SK-N-SH (cell line): ENCODE measurements at regions not wholly inside any gene's neighbourhood (a gene's known extent, or its start where the extent isn't known, plus 50 kb on each side); places are given as distances from the start of the nearest gene placed in this dataset.

Source experiments
- CTCF ChIA-PET: fragments of 300-600, 350-600 bp; formaldehyde crosslinking; extraction: SDS; loops from one replicate; lab custom pipeline; 2021; lab: Yijun Ruan, JAX
- POLR2A ChIA-PET: fragments of 350-600 bp; sonication (Branson Sonifier 250); formaldehyde crosslinking; extraction: SDS; loops from one replicate; lab custom pipeline; 2020; ENCODE audit warnings: antibody characterized with exemption, inconsistent platforms; lab: Yijun Ruan, JAX
- DNase-seq: peaks from one replicate; pipeline ENCODE4 v3.0.0; 2012
- H2AFZ ChIP-seq: fragments of 200-600 bp; sonication (generic); 2 replicates; pipeline ENCODE4 v1.8.1; 2016; ENCODE audit warnings: antibody characterized with exemption, mild to moderate bottlenecking, low read depth
- H3F3A ChIP-seq: fragments of 200-600 bp; sonication (generic); replicated peaks from 2 replicates; pipeline ENCODE3; 2016; ENCODE audit warnings: antibody characterized with exemption, mild to moderate bottlenecking; ENCODE audit not compliant: insufficient read depth
- H3K27ac ChIP-seq, 2 experiments: fragments of 200-500 bp in 1 of 2; fragments of 200-600 bp in 1 of 2; sonication (Bioruptor generic) in 1 of 2; sonication (generic), shearing (Covaris generic) in 1 of 2; 2 replicates each; pipeline versions ENCODE4 v1.5.1 to v1.6.1; 2014 to 2016; ENCODE audit warnings: low read depth in 2 of 2, inconsistent platforms in 1 of 2, low read length in 1 of 2, mild to moderate bottlenecking in 1 of 2, mixed read lengths in 1 of 2
- H3K27me3 ChIP-seq: fragments of 200-600 bp; sonication (generic), shearing (Covaris generic); 2 replicates; pipeline ENCODE4 v1.6.1; 2016; ENCODE audit warnings: mixed run types; ENCODE audit not compliant: insufficient read depth
- H3K36me3 ChIP-seq, 2 experiments: fragments of 200-500 bp in 1 of 2; fragments of 200-600 bp in 1 of 2; sonication (Bioruptor generic) in 1 of 2; sonication (generic) in 1 of 2; replicated peaks in 1 of 2; 2 replicates each; pipeline versions ENCODE3 to v1.5.1; 2014 to 2016; ENCODE audit warnings: low read length in 1 of 2, mild to moderate bottlenecking in 1 of 2; ENCODE audit not compliant: insufficient read depth in 2 of 2, control insufficient read depth in 1 of 2
- H3K4me1 ChIP-seq, 2 experiments: fragments of 200-500 bp in 1 of 2; fragments of 200-600 bp in 1 of 2; sonication (Bioruptor generic) in 1 of 2; sonication (generic), shearing (Covaris generic) in 1 of 2; 2 replicates each; pipeline versions ENCODE4 v1.5.1 to v1.6.1; 2014 to 2016; ENCODE audit warnings: low read depth in 1 of 2, low read length in 1 of 2, mixed run types in 1 of 2; ENCODE audit not compliant: insufficient read depth in 2 of 2, control insufficient read depth in 1 of 2
- H3K4me2 ChIP-seq: fragments of 200-600 bp; sonication (generic), shearing (Covaris generic); 2 replicates; pipeline ENCODE4 v1.6.1; 2017; ENCODE audit warnings: mixed run types
- H3K4me3 ChIP-seq, 2 experiments: fragments of 200-500 bp in 1 of 2; fragments of 200-600 bp in 1 of 2; sonication (Bioruptor generic) in 1 of 2; sonication (generic), shearing (Covaris generic) in 1 of 2; 2 replicates each; pipeline versions ENCODE4 v1.5.1 to v1.8.1; 2014 to 2016; ENCODE audit warnings: low read depth in 2 of 2, inconsistent platforms in 1 of 2, low read length in 1 of 2, mild to moderate bottlenecking in 1 of 2, mixed read lengths in 1 of 2, moderate library complexity in 1 of 2
- H3K79me2 ChIP-seq: fragments of 200-600 bp; sonication (generic); 2 replicates; pipeline ENCODE4 v1.8.1; 2017; ENCODE audit warnings: mild to moderate bottlenecking; ENCODE audit not compliant: insufficient read depth
- H3K9ac ChIP-seq: fragments of 200-600 bp; sonication (generic); 2 replicates; pipeline ENCODE4 v1.6.1; 2017; ENCODE audit warnings: mixed run types
- H3K9me2 ChIP-seq: fragments of 200-600 bp; sonication (generic); 2 replicates; pipeline ENCODE4 v1.6.1; 2017; ENCODE audit warnings: mixed run types
- H3K9me3 ChIP-seq: fragments of 200-600 bp; sonication (generic); 2 replicates; pipeline ENCODE4 v1.6.1; 2017; ENCODE audit warnings: mixed run types, mild to moderate bottlenecking, moderate library complexity
- H4K20me1 ChIP-seq: fragments of 200-600 bp; sonication (generic); 2 replicates; pipeline ENCODE4 v1.6.1; 2017; ENCODE audit warnings: mild to moderate bottlenecking, mixed run types; ENCODE audit not compliant: insufficient read depth
- CTCF ChIP-seq: fragments of 200-600 bp; sonication (generic); IDR thresholded peaks from 2 replicates; pipeline ENCODE4 v1.6.1; 2017; ENCODE audit warnings: antibody characterized with exemption, mild to moderate bottlenecking, moderate library complexity
- EP300 ChIP-seq, 2 experiments: IDR thresholded peaks; 2 replicates each; pipeline versions ENCODE4 v1.4.0 to v1.6.1; 2012; ENCODE audit warnings: borderline replicate concordance in 1 of 2, low read depth in 1 of 2, low read length in 1 of 2
- EZH2phosphoT487 ChIP-seq: fragments of 200-600 bp; sonication (generic); IDR thresholded peaks from 2 replicates; pipeline ENCODE4 v1.6.1; 2017; ENCODE audit warnings: low read depth, mixed run types, mild to moderate bottlenecking, antibody characterized with exemption, moderate library complexity, borderline replicate concordance
- FOSL2 ChIP-seq: IDR thresholded peaks from 2 replicates; pipeline ENCODE4 v1.4.0; 2012; ENCODE audit warnings: low read depth, mild to moderate bottlenecking, moderate library complexity, borderline replicate concordance
- FOXJ3 ChIP-seq: sonication (generic); formaldehyde crosslinking; IDR thresholded peaks from 2 replicates; pipeline ENCODE4 v1.5.1; 2020; ENCODE audit warnings: mild to moderate bottlenecking, missing genetic modification reagents
- FOXM1 ChIP-seq: IDR thresholded peaks from 2 replicates; pipeline ENCODE4 v1.4.0; 2012; ENCODE audit warnings: low read depth, mild to moderate bottlenecking
- GATA2 ChIP-seq: sonication (generic); formaldehyde crosslinking; IDR thresholded peaks from 2 replicates; pipeline ENCODE4 v1.5.0; 2020; ENCODE audit warnings: mild to moderate bottlenecking, missing genetic modification reagents
- JUND ChIP-seq: IDR thresholded peaks from 2 replicates; pipeline ENCODE4 v1.4.0; 2012
- MXI1 ChIP-seq: IDR thresholded peaks from 2 replicates; pipeline ENCODE4 v1.6.1; 2012; ENCODE audit warnings: mild to moderate bottlenecking, low read depth, low read length, improper control_type of control experiment
- NRF1 ChIP-seq: IDR thresholded peaks from 2 replicates; pipeline ENCODE4 v1.6.1; 2012; ENCODE audit warnings: low read depth, mild to moderate bottlenecking, low read length
- RCOR1 ChIP-seq: fragments of 150-350 bp; IDR thresholded peaks from 2 replicates; pipeline ENCODE4 v1.6.1; 2017; ENCODE audit warnings: antibody characterized with exemption, low read length
- REST ChIP-seq: IDR thresholded peaks from 2 replicates; pipeline ENCODE4 v1.6.1; 2012; ENCODE audit warnings: mild to moderate bottlenecking, low read depth, low read length, moderate library complexity
- RXRA ChIP-seq: IDR thresholded peaks from 2 replicates; pipeline ENCODE4 v1.4.0; 2012; ENCODE audit warnings: low read depth, mild to moderate bottlenecking, borderline replicate concordance
- TCF12 ChIP-seq: IDR thresholded peaks from 2 replicates; pipeline ENCODE4 v1.4.0; 2012
- TEAD4 ChIP-seq: IDR thresholded peaks from 2 replicates; pipeline ENCODE4 v1.4.0; 2012; ENCODE audit warnings: mild to moderate bottlenecking, borderline replicate concordance; ENCODE audit not compliant: insufficient read depth
- WGBS: methylation state at CpG from one replicate; pipeline ENCODE4 v1.1.6; 2017; ENCODE audit warnings: low lambda C conversion rate; 5-methylcytosine and 5-hydroxymethylcytosine counted together

GRCh38 chr20:39259808-39260207, 297.7 kb downstream of the DHX35 start (continued):
- TF ChIP-seq CTCF (no peak), FOSL2 (no peak), EZH2phosphoT487 (no peak)

- no peaks in the 10 kb centered on the region for H3K9me3 ChIP-seq
- H3K27me3 ChIP-seq = no peaks in the 10 kb centered on the region
- H2AFZ ChIP-seq = no peak overlapping the region
- no peak overlapping the region for H3K9ac ChIP-seq
- 3% methylated on average over 6 of the region's 6 CpGs for WGBS
- peak overlapping the region in 1 of 2 experiments; percentile 85; a peak in 2 of 4 replicates for H3K27ac ChIP-seq
- H3K79me2 ChIP-seq = no peaks in the 10 kb centered on the region
- no peak overlapping the region; a peak in 1 of 4 replicates for H3K4me3 ChIP-seq
- H3K36me3 ChIP-seq = no peaks in the 10 kb centered on the region
- no peaks in the 10 kb centered on the region for H3F3A ChIP-seq
- peaks cover 0 to 20% of the 10 kb centered on the region in 2 experiments; a peak in 2 of 4 replicates for H3K4me1 ChIP-seq
- DNase-seq = peak; percentile 62
- TF ChIP-seq EP300 (IDR thresholded peaks at IDR 0.05; ENCODE audit: borderline replicate concordance in 1 of 2, low read depth in 1 of 2, low read length in 1 of 2) (peak in 1 of 2 experiments; percentile 74; a peak in 2 of 4 replicates), RCOR1 (peak; percentile 53; the same call in 1 of the 2 replicates), GATA2 (CRISPR knock-in tag) (peak; percentile 73), FOXM1 (no peak), TCF12 (no peak; the same call in 1 of the 2 replicates), MXI1 (peak; percentile 91), FOXJ3 (peak; percentile 64), NRF1 (no peak), RXRA (no peak), TEAD4 (no peak), EZH2phosphoT487 (no peak), JUND (no peak), REST (no peak)
- H3K4me2 ChIP-seq = no peak overlapping the region
- CTCF ChIA-PET = interaction anchor here (0.6 to 5.0 kb wide), 15 partner anchors 10 to 619 kb away, joined by 3 to 39 read pairs (median 3); no protein-coding TSS in a partner anchor
- H3K9me2 ChIP-seq = no peaks in the 10 kb centered on the region
- no peaks in the 10 kb centered on the region for H4K20me1 ChIP-seq
- POLR2A ChIA-PET = no interaction called here
These were observed 297.1 kb downstream of the DHX35 start for GRCh38 chr20:39259010-39259803.
